MM.1S (cell line): ENCODE measurements at regions not wholly inside any gene's neighbourhood (a gene's known extent, or its start where the extent isn't known, plus 50 kb on each side); places are given as distances from the start of the nearest gene placed in this dataset.

Experiments
- EZH2 ChIP-seq: fragments of 300-600 bp; sonication (generic); optimal IDR thresholded peaks from 2 replicates; pipeline ENCODE3; 2017; ENCODE audit warnings: low read depth, mild to moderate bottlenecking, antibody characterized with exemption, low read length, mixed read lengths
- TF ChIP-seq, protein P1 (sequence below): fragments of 300-600 bp; sonication (generic); IDR thresholded peaks from 2 replicates; pipeline ENCODE4 v1.5.1; 2016; ENCODE audit warnings: antibody characterized with exemption, low read length, mixed read lengths

DNA sequence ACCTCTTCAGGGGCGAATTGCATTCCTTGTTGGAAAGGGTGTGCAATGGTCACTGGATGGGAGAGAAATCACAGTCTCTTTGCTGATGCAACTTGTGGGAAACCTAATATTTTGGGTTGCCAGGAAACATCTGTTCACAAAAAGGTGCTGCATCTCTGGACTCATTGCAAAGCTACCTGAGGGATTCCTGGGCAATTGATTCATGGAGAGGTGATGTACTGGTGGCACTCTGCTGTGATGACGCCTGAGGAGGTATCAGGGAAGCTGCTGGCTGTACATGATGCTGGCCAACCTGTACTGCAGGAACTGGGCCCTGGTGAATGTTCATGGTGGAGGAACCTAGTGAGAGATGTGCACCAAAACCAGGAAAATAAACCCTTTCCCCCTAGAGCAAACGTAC is 516.0 kb upstream of the SPHKAP start:
- TF ChIP-seq, protein P1, sequence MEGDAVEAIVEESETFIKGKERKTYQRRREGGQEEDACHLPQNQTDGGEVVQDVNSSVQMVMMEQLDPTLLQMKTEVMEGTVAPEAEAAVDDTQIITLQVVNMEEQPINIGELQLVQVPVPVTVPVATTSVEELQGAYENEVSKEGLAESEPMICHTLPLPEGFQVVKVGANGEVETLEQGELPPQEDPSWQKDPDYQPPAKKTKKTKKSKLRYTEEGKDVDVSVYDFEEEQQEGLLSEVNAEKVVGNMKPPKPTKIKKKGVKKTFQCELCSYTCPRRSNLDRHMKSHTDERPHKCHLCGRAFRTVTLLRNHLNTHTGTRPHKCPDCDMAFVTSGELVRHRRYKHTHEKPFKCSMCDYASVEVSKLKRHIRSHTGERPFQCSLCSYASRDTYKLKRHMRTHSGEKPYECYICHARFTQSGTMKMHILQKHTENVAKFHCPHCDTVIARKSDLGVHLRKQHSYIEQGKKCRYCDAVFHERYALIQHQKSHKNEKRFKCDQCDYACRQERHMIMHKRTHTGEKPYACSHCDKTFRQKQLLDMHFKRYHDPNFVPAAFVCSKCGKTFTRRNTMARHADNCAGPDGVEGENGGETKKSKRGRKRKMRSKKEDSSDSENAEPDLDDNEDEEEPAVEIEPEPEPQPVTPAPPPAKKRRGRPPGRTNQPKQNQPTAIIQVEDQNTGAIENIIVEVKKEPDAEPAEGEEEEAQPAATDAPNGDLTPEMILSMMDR = no peak
- no peak for TF ChIP-seq EZH2
